ENCODE measurements at regions not wholly inside any gene's neighbourhood (a gene's known extent, or its start where the extent isn't known, plus 50 kb on each side); places are given as distances from the start of the nearest gene placed in this dataset.

DNA sequence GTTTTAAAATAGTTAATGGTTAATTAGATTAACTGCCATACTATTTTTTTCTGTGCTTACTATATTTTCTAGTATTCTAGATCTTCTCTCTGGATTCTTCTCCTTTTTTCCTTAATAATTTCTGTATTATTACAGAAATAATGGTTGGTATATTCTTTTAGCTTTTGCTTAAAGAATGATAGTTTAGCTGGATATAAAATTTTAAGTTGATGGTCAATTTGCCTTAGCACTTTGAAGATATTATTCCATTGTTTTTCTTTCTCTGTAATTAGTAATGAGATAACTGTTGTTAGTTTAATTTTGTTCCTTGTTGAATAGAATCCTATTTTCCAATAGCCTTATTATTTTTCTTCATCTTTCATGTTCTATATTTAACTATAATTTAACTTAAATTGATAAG lies 99.9 kb upstream of the NCAM1 start:
- TF ChIP-seq, protein P1, sequence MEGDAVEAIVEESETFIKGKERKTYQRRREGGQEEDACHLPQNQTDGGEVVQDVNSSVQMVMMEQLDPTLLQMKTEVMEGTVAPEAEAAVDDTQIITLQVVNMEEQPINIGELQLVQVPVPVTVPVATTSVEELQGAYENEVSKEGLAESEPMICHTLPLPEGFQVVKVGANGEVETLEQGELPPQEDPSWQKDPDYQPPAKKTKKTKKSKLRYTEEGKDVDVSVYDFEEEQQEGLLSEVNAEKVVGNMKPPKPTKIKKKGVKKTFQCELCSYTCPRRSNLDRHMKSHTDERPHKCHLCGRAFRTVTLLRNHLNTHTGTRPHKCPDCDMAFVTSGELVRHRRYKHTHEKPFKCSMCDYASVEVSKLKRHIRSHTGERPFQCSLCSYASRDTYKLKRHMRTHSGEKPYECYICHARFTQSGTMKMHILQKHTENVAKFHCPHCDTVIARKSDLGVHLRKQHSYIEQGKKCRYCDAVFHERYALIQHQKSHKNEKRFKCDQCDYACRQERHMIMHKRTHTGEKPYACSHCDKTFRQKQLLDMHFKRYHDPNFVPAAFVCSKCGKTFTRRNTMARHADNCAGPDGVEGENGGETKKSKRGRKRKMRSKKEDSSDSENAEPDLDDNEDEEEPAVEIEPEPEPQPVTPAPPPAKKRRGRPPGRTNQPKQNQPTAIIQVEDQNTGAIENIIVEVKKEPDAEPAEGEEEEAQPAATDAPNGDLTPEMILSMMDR (IDR thresholded peaks at IDR 0.05; ENCODE audit: unreplicated experiment in 3 of 3): no peak
- H3K4me3 Mint-ChIP-seq: no peak overlapping the region
- H3K27me3 Mint-ChIP-seq (ENCODE audit: low read depth): peaks cover 14% of the 10 kb centered on the region
- peaks cover 26% of the 10 kb centered on the region for H3K9me3 Mint-ChIP-seq
- no peaks in the 10 kb centered on the region for H3K36me3 Mint-ChIP-seq (ENCODE audit: low read depth)
- H3K4me1 Mint-ChIP-seq: peaks cover 36% of the 10 kb centered on the region
- H3K27ac Mint-ChIP-seq: no peak overlapping the region

DNA sequence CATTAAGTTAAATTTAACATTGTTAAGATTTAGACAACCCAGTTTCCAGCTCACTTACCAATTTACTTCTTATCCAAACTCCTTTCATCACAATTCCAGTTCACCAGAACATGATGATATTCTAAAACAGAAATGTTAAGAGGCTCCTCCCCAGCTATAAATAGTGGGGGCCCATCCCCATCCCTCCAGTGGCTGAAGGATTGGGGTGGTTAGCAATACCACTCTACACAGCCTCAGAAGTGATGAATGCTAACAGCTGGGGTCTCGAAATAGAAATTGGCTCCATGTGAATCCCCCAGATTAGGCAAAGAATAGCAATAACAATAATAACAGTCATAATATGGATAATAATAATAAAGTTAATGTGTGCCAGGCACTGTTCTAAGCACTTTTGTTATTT lies 97.9 kb upstream of the NCAM1 start:
- TF ChIP-seq, protein P1 (IDR thresholded peaks at IDR 0.05; ENCODE audit: unreplicated experiment in 3 of 3): no peak
- Mint-ChIP-seq H3K36me3 (ENCODE audit: low read depth) (no peaks in the 10 kb centered on the region), H3K4me1 (peaks cover 31% of the 10 kb centered on the region), H3K9me3 (peaks cover 26% of the 10 kb centered on the region), H3K27me3 (ENCODE audit: low read depth) (peaks cover 6% of the 10 kb centered on the region), H3K27ac (peak overlapping the region in 1 of 3 experiments; percentile 40), H3K4me3 (peak overlapping the region in 2 of 3 experiments; percentile 35 to 80)

DNA sequence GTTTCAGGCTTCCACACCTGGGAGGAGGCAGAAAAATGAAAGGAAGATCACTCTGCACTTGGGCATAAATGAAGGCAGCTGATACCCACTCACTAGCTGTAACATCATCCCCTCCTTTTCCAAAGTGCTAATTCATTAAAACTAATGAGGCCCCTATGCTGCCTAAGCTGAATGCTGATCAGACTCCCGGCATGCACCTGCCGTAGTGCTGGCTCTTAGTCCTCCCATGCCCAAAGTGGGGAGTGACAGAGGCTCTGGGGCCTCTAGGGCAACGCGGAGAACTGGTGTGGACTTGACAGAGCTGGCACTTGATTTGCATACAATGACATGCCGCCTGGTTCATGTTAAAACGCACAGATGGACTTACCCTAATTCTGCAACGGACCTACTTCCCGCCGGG lies 96.5 kb upstream of the NCAM1 start:
- H3K9me3 Mint-ChIP-seq: peaks cover 21% of the 10 kb centered on the region
- no peak overlapping the region for H3K4me3 Mint-ChIP-seq
- TF ChIP-seq, protein P1 (IDR thresholded peaks at IDR 0.05; ENCODE audit: unreplicated experiment in 3 of 3): no peak
- H3K36me3 Mint-ChIP-seq (ENCODE audit: low read depth): no peaks in the 10 kb centered on the region
- H3K27me3 Mint-ChIP-seq (ENCODE audit: low read depth): peaks cover 6% of the 10 kb centered on the region
- H3K27ac Mint-ChIP-seq: no peak overlapping the region
- peaks cover 21% of the 10 kb centered on the region for H3K4me1 Mint-ChIP-seq

DNA sequence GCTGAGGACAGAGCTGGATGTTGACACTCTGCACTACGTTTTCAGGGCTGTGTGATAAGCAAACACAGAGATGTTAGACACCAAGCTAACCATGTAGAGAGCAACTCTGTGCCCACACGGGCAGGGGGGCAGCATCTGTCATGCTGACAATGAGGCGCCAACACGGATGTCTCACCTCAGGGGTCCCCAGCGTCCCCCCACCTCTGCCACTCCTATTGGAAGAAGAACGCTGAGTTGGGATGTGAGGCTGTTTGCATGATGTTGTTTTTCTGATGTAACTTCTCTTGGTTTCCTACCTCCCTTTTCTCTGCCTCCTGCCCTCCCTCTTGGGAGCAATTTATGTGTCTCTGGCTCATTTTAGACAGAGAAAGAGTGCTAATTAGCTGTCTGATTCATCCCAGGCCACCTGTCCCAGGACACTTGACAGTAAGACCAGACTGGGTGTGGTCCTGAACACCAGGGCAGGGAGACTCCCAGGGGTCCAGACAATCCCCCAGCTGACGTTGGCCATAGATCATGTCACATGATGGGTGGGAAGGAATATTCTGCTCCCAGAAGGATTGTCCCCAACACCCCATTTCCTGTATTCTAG lies 89.2 kb upstream of the NCAM1 start:
- no peaks in the 10 kb centered on the region for H3K36me3 Mint-ChIP-seq (ENCODE audit: low read depth)
- peaks cover 17% of the 10 kb centered on the region for H3K27me3 Mint-ChIP-seq (ENCODE audit: low read depth)
- H3K4me3 Mint-ChIP-seq: no peak overlapping the region
- peaks cover 20% of the 10 kb centered on the region for H3K4me1 Mint-ChIP-seq
- H3K27ac Mint-ChIP-seq: no peak overlapping the region
- H3K9me3 Mint-ChIP-seq: no peaks in the 10 kb centered on the region
- TF ChIP-seq, protein P1 (IDR thresholded peaks at IDR 0.05; ENCODE audit: unreplicated experiment in 3 of 3): no peak

DNA sequence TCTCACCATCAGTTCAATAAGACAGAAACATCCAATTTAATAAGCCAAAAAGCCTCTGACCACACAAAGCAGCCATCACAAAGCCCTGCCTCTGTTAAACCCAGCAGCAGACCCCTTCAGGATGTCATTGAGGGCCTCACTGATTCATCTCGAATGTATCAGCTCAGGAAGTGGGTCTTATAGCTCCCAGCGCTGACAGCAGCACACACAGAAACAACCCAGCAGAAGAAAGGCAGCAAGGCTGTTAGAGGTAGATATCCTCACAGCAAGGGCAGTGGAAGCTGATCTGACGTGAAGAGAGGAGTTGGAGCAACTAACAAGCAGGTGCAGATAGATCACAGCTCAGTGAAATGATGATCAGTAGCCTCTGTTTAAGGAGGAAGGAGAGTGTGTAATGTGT lies 86.2 kb upstream of the NCAM1 start:
- no peak overlapping the region for H3K27ac Mint-ChIP-seq
- peaks cover 33% of the 10 kb centered on the region for H3K4me1 Mint-ChIP-seq
- TF ChIP-seq, protein P1 (IDR thresholded peaks at IDR 0.05; ENCODE audit: unreplicated experiment in 3 of 3): no peak
- H3K27me3 Mint-ChIP-seq (ENCODE audit: low read depth): peaks cover 26% of the 10 kb centered on the region
- no peaks in the 10 kb centered on the region for H3K9me3 Mint-ChIP-seq
- H3K36me3 Mint-ChIP-seq (ENCODE audit: low read depth): no peaks in the 10 kb centered on the region
- no peak overlapping the region for H3K4me3 Mint-ChIP-seq

DNA sequence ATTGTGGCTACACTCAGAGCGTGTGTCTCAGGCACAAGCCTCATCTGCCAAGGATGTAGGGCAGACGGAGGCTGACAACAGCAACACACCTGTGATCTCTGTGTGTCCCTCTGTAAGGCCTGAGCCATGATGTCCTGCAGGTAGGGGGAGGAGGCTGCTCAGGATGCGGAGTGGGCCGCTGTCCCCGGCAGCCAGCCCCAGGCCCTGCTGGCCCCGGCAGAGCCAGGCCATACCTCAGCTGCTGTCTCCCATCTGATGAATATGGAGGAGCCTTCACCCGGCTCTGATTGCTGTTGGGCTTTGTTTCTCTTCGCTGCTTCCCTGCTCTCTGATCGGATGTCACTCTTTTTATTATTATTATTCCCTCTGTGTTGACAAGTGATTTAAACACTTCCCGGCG lies 83.6 kb upstream of the NCAM1 start:
- Mint-ChIP-seq H3K4me3 (no peak overlapping the region), H3K27me3 (ENCODE audit: low read depth) (peaks cover 24% of the 10 kb centered on the region), H3K27ac (peak overlapping the region; percentile 9 to 89 (median 81))

More for the DNA sequence above, 83.6 kb upstream of the NCAM1 start:
- TF ChIP-seq, protein P1 (IDR thresholded peaks at IDR 0.05; ENCODE audit: unreplicated experiment in 3 of 3): no peak
- Mint-ChIP-seq H3K9me3 (no peaks in the 10 kb centered on the region), H3K36me3 (ENCODE audit: low read depth) (no peaks in the 10 kb centered on the region), H3K4me1 (peaks cover 31% of the 10 kb centered on the region)
